Medulla oblongata (tissue), 1 donor: ENCODE measurements at regions not wholly inside any gene's neighbourhood (a gene's known extent, or its start where the extent isn't known, plus 50 kb on each side); places are given as distances from the start of the nearest gene placed in this dataset.
"Not testable (repeated sequence)": the region's sequence is repeated elsewhere in the genome, so short reads cannot be mapped to it uniquely, and the experiment has no call there.

Experiments
- DNase-seq: peaks from one replicate; pipeline ENCODE4 v3.0.0-alpha.2; 2015; ENCODE audit errors: extremely low spot score

DNA sequence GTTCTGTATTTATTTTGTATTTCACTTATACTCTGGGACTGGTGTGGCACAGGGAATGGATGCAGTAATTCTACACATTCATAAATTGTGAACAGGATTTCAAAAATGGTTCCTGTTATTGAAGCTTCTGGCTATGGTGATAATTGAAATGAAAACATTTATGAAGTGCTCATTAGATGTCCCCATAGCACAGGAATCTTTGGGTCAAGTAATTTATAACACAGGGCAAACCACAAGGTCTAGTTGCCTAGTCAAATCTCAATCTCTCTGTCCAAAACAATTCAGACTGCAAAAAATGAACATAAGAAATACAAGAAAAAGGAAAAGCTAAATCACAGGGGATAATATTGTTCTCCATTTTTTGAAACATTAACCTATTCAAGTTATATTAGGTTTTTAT, 117.5 kb upstream of the PTPRG start:
- DNase-seq, result no peak

DNA sequence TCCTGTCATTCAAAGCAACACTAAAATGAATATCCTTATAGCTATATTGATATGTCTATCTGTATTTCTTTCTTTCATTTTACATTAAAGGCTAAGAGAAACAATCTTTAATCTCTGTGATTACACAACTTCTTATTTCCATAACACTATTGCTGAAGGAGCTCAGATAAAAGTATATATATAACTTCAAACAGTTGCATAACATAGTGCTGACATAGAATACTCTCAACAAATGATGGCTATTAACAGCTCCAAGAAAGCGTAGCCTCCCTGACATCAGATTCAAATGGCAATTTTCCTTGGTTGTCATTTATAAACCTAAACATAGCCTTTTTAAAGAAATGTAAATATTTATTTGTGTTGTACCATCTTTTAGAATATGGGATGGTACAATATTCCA, 116.6 kb upstream of the PTPRG start:
- no peak for DNase-seq

DNA sequence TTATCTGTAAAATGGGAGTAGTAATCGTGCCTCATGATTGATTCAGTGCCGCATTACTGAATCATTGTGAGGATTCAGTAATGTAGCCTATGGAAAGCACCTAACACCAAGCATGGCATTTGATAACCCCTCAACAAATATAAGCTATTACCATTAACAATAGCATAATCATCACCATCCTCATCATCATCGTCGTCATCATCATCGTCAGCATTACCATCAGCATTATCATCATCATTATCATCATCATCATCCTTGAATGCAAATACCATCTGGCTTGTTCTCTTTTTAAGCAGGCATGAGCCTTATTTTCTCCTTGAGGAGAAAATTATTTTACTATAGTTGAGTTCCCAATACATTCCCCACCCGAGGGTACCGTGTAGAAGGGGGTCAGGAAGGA, 115.4 kb upstream of the PTPRG start:
- no peak for DNase-seq

DNA sequence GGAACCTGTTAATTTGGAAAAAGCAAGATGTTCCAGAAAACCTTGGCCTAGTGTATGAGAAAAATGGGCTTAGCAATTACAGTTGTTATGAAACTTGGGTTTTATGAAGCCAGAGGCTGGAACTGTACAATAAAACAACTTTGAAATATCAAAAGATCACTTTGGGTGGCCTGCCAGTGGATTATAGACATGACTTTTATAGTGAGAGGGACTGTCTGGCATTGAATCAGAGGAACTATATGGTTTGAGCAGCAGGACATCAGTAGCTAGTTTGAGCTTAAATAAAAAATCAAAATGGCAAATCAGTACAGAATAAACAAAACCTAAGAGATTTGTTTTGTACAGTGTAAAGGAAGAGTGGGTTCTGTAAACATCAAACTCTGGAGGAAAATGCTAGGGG, 115.0 kb upstream of the PTPRG start:
- DNase-seq, result no peak

DNA sequence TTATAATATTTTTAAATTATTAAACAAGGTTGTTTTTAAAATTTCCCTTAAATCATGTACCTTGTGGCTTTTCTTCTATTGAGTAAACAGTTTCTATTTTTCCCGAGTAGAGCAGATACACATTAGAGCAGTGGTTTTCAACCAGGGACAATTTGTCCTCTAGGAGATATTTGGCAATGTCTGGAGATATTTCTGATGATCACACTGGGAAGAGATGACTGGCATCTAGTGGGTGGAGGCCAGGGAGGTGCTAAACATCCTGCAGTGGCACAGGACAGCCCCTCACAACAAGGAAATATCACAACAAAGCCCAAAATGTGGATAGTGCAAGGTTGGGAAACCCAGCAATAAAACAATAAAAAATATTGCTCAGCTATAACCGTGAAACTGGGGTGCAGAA, 113.0 kb upstream of the PTPRG start:
- DNase-seq, result no peak

DNA sequence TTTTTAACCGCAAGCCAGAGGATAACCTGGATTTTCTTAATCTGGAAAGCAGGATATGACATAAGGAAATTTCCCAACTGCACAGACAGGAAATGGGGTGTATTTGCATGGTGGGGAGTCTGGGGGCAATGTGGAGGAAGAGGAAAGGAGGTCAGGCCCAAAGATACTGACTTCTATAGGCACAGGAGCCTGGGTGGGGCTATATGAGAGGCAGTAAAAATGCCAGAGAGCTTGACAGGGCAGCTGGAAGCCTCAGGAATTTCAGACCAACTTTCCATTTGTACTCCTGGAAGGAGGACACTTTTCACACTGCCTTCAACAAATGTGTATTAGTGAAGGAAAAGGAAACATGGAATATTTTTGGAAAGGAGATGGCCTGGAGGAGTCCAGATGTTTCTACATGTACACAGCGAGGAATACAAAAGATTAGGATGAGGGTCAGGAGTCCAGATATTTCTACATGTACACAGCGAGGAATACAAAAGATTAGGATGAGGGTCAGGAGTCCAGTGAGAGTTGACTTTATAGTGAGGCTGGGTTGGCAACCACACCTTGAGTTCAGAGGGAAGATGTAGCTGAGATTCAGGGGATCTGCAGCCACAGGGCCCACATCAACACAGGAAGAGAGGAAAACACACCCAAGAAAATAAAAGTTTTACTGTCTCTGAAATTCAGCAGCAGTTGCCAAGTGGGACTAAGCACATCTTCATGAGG, 111.9 kb upstream of the PTPRG start:
- no peak for DNase-seq

DNA sequence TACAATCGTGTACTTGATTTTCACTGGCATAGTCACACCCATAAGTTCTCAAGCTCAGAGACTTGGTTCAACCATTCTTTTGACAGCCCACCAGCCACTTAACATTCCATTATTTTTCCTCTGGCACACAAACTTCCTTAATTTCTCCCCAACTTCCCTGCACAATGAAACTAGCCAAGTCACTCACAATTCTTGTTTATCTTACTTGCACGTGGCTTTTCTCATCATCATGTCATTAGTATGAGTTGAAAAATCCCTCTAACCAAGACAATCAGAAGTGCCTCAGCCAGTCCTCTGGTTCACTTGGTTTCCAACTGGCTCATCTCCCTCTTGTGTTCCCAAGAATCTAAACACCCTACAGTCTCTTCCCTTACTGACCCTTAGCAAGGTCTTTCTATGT, 110.5 kb upstream of the PTPRG start:
- DNase-seq, result no peak

DNA sequence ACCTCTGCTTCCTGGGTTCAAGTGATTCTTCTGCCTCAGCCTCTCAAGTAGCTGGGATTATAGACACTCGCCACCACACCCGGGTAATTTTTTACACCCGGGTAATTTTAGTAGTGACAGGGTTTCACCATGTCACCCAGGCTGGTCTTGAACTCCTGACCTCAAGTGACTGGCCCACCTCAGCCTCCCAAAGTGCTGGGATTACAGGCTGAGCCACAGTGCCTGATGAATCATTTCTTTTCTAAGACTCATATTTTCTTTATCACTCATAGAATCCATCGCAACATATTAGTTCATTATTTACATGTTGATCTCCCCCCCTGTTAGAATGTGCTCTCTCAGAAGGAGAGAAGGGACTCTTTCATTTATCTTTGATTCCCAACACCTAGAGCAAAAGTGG, 109.5 kb upstream of the PTPRG start:
- DNase-seq, result no peak

DNA sequence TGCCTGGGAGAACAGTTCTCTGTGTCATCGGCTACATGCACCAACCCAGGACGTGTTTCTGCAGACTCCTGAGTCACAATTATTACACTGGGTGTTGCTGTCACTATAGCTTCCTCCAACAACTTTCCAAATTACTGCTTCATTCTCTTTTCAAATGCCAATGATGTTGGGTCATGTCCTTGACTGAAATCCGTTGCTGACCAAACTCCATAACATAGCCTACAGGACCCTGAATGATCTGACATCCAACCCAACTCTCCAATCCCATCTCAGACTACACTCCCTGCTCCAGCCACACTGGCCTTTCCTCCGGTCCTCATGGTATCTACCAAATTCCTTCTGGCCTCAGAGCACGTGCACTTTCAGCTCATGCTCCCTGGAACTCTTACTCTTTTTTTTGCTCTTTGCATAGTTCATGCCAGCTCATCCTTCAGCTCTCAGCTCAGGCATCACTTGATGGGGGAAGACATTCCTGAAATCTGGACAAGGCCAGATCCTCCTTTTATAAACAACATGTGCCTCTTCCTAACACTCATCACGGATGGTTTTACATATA, 108.8 kb upstream of the PTPRG start:
- DNase-seq, result no peak

DNA sequence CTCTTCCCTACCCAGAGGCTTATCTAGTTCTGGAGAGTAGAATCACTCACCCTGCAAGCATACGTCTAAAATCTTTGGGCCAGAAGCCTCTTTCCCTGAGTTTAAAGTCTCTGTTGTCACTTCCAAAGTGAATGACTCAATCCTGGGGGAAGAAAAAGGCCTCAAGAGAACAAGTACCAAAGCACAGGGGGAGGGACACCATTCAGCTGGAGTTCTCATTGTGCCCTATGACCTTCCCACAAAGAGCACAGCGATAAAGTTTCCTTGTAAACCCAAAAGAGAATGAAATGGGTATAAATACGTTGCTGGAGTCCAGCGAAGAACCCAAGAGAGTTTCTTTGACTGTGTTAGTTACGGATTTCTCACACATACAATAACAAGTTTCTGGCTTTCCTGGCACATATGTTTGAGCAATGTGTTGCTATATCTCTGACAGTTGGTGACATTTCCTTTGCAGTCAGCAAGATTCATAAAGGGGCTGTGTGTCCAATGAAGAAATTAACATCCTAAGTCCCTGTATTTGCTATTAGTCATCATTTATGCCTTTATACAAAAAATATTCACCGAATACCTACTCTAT, 107.3 kb upstream of the PTPRG start:
- DNase-seq, result no peak

DNA sequence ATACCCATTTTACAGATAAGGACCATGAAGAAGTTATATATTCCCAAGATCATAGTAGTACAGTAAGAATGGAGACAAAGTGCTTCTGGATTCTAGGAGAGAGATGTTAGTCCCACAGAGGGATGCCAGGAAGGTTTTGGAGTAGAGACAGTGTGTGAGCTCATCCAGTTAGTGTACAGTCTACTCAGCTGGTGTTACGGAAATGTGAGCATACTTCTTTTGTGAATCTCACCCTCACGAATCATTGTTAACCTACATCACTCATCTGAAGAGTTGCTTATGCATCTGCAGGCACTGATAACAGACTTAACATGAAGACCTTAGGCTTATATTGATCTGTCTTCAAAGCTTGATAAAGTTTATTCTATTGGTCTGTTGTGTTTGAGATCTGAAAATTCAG, 106.6 kb upstream of the PTPRG start:
- no peak for DNase-seq

DNA sequence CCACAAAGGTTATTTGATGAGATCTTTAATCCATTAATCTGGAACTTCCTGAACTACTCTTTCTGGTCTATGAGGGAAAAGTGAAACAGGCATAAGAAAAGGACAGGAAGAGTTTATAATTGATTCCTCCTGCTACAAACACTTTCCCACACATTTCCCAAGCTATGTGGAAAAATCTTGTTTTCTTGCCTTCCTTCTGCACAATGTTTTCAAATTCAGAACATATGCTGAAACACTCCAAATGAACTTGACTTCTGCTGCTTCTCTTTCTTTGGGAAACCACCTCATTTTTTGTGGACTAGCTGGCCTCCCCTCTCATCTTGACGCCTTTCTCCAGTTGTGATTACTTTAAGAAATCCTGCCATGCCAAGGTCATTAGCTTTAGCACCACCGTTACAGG, 100.7 kb upstream of the PTPRG start:
- no peak for DNase-seq

DNA sequence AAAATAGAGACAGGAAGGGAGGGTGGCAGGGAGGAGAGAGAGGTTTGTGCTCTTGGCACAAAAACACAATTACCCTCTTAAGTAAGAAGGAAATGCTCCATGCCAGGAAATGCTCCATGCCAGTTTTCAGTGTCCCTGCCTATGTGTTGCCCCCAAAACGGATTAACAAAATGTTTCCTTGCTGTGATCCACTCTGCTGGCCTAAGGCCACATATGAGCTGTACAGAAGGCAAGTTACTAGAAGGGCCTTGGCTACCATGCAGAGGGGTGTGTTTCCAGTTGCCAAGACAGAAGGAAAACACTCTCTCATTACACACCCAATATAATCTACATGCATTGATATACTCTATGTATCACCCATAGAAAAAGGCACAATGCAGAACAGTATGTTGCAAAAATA, 98.2 kb upstream of the PTPRG start:
- no peak for DNase-seq

DNA sequence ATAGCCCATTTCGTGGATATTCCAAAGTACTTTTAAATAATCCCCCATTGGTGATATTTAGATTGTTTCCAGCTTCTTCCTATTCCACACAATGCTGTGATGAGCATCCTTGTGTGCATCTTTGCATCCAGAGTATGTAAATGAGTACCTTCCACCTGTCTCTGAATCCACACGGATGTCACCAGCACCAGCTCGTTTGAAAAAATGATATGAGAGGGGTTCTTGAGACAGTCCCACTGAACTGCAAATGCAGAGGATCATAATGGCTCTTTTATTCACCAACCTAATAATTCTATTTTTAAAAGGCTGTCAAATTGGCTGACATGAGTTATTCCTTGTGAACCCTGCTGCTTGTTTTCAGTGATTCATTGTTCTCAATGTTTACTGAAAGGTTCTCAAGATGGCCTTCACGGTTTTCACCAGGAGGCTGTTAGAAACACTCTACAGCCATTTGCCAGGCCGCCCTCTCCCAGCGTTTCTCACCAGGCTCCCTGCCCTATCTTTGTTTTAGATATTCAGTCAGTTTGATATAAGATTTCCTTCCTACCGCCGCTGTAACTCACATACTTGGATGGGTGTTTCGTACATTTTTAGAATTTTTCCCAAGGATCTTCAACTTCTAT, 96.7 kb upstream of the PTPRG start:
- DNase-seq, result no peak

DNA sequence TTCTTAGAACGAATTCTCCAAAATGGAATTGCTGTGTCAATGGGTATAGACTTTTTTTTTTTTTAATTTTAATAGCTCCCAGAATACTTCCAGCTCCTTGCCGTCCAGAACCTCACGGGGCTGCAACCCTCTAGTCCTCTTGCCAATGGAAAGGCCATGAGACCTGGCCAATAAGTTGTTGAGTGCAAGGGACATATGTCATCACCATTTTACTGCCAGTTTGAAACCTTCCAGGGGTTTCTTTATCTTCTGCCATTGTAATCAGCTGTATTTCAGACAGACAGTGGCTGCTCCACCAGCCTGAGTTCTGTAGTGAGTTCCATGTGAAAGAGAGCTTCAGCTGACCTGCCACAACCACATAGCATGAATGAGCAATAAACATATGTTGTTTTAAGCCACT, 95.0 kb upstream of the PTPRG start:
- DNase-seq, result no peak

DNA sequence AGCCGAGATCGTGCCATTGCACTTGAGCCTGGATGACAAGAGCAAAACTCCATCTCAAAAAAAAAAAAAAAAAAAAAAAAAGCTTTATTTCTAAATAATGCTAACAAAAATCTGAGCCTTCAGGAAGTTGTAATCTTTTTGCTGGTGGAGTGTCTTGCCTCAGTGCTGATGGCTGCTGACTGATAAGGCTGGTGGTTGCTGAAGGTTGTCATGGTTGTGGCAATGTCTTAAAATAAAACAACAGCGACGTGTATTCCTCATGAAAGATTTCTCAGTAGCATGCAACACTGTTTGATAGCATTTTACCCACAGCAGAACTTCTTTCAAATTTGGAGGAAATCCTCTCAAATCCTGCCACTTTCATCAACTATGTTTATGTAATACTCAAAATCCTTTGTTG, 77.4 kb upstream of the PTPRG start:
- no peak for DNase-seq

DNA sequence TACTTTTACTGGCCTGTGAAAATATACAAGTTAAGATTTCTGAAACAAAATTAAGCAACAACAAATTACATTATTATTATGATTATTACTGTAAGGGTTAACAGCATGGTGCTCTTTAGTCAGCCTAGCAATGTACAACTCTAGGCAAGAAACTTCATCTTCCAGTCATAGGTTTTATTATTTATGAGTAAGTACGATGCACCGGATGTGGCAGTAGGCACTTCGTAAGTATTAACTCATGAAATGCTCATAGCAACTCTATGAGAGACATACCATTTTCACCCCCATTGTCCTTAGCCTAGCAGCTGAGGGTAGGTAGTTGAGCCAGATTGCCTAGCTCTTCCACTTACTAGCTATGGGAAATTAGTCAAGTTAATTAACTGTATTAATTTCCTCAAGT, 68.0 kb upstream of the PTPRG start:
- no peak for DNase-seq

DNA sequence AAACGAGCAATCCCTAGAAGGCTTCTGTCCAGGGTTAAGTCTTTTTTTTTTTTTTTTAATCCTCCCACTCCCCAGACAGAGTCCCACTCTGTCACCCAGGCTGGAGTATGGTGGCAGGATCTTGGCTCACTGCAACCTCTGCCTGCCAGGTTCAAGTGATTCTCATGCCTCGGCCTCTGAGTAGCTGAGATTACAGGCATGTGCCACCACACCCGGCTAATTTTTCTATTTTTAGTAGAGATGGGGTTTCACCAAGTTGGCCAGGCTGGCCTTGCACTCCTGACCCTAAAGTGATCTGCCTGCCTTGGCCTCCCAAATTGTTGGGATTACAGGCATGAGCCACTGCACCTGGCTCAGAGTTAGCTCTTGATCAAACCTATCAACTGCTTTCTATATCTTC, 67.1 kb upstream of the PTPRG start:
- not testable (repeated sequence) for DNase-seq

DNA sequence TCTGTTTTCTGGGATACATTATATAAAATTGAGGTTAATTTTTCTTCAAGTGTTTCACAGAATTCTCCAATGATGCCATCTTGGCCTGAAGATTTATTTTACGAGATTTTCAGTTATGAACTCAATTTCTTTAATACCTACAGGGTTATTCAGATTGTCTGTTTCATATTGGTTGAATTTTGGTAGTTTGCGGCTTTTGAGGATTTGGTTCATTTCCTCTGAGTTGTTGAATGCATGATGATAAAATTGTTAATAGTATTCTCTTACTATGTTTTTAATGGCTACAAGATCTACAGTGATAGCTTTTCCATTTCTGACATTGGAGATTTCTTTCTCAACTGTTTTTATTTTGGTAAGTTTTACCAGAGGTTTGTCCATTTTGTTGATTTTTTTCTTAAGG, 63.9 kb upstream of the PTPRG start:
- DNase-seq, result no peak

DNA sequence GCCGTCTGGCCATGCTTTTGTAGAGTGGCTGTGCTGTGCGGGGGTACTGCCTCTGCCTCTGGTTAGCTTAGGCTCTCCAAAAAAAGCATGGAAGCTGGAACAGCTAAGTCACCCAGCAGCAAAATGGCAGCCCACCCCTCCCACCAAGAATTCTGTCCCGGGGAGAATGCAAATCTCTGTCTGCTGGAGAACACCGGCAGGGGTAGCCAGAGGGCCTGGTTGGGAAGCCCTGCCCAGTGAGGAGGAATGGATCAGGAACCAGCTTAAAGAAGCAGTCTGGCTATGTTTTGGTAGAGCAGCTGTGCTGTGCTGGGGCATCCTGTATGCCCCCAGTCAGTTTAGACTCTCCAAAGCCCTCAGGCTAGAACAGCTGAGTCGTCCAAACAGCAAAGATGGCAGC, 56.2 kb upstream of the PTPRG start:
- no peak for DNase-seq

DNA sequence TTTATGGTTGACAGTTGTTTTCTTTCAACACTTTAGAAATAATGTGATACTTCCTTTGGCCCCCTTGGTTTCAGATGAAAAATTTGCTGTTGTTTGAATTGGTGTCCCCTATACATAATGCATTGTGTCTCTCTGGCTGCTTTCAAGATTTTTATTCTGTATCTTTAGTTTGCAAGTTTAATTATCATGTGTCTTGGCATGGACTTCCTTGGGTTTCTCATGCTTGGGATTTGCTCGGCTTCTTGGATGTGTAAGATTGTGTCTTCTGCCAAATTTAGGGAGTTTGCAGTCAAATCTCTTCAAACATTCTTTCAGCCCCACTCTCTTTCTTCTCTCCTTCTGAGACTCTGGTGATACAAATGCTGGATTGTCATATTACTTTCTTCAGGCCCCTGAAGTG, 53.4 kb upstream of the PTPRG start:
- no peak for DNase-seq
